ENCODE measurements at regions not wholly inside any gene's neighbourhood (a gene's known extent, or its start where the extent isn't known, plus 50 kb on each side); places are given as distances from the start of the nearest gene placed in this dataset.

DNA sequence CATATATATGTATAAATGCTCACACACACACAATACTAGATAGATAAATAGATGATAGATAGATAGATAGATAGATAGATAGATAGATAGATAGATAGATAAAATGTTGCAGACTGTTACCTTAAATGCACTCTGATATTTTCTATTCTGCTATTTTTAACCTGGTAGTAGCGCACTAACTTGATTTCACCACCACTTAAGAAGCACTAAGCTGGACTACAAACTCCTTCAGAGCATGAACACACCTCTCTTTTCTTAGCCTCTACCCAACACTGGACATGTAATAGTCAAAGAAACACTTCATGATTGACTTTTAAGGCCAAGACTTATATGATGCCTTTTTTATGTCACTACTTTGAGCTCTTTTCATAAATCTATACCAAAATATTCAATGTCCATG is 304.6 kb upstream of the UBE2E2 start:
- TF ChIP-seq PPARA (CRISPR knock-in tag; IDR thresholded peaks at IDR 0.05; ENCODE audit: borderline replicate concordance) = no peak
- no peak for TF ChIP-seq GLIS3 (CRISPR knock-in tag; IDR thresholded peaks at IDR 0.05)
- TF ChIP-seq OSR1 (CRISPR knock-in tag; IDR thresholded peaks at IDR 0.05) = no peak
- no peak for TF ChIP-seq ZNF8 (CRISPR knock-in tag; IDR thresholded peaks at IDR 0.05)
- no peak for TF ChIP-seq ARNTL (CRISPR knock-in tag; IDR thresholded peaks at IDR 0.05; ENCODE audit: borderline replicate concordance, low read depth)
- TF ChIP-seq ZNF565 (CRISPR knock-in tag; conservative IDR thresholded peaks at IDR 0.05; ENCODE audit: low read depth) = no peak
- no peak for TF ChIP-seq TOX (CRISPR knock-in tag; IDR thresholded peaks at IDR 0.05; ENCODE audit: borderline replicate concordance)
- no peak for TF ChIP-seq PATZ1 (CRISPR knock-in tag; IDR thresholded peaks at IDR 0.05; ENCODE audit: borderline replicate concordance)
- TF ChIP-seq, protein P1, sequence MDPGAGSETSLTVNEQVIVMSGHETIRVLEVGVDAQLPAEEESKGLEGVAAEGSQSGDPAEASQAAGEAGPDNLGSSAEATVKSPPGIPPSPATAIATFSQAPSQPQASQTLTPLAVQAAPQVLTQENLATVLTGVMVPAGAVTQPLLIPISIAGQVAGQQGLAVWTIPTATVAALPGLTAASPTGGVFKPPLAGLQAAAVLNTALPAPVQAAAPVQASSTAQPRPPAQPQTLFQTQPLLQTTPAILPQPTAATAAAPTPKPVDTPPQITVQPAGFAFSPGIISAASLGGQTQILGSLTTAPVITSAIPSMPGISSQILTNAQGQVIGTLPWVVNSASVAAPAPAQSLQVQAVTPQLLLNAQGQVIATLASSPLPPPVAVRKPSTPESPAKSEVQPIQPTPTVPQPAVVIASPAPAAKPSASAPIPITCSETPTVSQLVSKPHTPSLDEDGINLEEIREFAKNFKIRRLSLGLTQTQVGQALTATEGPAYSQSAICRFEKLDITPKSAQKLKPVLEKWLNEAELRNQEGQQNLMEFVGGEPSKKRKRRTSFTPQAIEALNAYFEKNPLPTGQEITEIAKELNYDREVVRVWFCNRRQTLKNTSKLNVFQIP (CRISPR knock-in tag; IDR thresholded peaks at IDR 0.05; ENCODE audit: borderline replicate concordance, low read depth) = no peak
- TF ChIP-seq RARB (CRISPR knock-in tag; IDR thresholded peaks at IDR 0.05) = no peak
- TF ChIP-seq TSHZ2 (CRISPR knock-in tag; IDR thresholded peaks at IDR 0.05) = no peak
- TF ChIP-seq BACH2 (CRISPR knock-in tag; IDR thresholded peaks at IDR 0.05; ENCODE audit: borderline replicate concordance) = no peak
- TF ChIP-seq ZFP3 (CRISPR knock-in tag; IDR thresholded peaks at IDR 0.05) = no peak
- no peak for TF ChIP-seq ZFP30 (CRISPR knock-in tag; IDR thresholded peaks at IDR 0.05)

Data from SK-N-SH treated with all-trans-retinoic acid at 6 μM for 48 hours (cell line).